Activated T-cell treated with anti-CD3 and anti-CD28 coated beads, Interleukin-2, amount 50 U/mL, for 24 hours (primary cell): ENCODE measurements at regions not wholly inside any gene's neighbourhood (a gene's known extent, or its start where the extent isn't known, plus 50 kb on each side); places are given as distances from the start of the nearest gene placed in this dataset.

Experiments
- DNase-seq: peaks from one replicate; pipeline ENCODE4 v3.0.0-alpha.2; 2020
- H3K27ac Mint-ChIP-seq: 2 replicates; pipeline ENCODE4 v1.8.0; 2020; ENCODE audit warnings: mild to moderate bottlenecking, mixed read lengths
- H3K27me3 Mint-ChIP-seq: 2 replicates; pipeline ENCODE4 v1.8.0; 2020; ENCODE audit warnings: mixed read lengths
- H3K36me3 Mint-ChIP-seq: 2 replicates; pipeline ENCODE4 v1.8.0; 2020; ENCODE audit warnings: low read depth, mixed read lengths
- H3K4me1 Mint-ChIP-seq: 2 replicates; pipeline ENCODE4 v1.8.0; 2020; ENCODE audit warnings: low read depth, mixed read lengths
- H3K4me3 Mint-ChIP-seq: 2 replicates; pipeline ENCODE4 v1.8.0; 2020; ENCODE audit warnings: mild to moderate bottlenecking, moderate library complexity, mixed read lengths
- H3K9me3 Mint-ChIP-seq: 2 replicates; pipeline ENCODE4 v1.8.0; 2020; ENCODE audit warnings: mixed read lengths

- Mint-ChIP-seq H3K27me3 (no peaks in the 10 kb centered on the region), H3K4me3 (no peak overlapping the region), H3K4me1 (no peaks in the 10 kb centered on the region), H3K27ac (no peak overlapping the region), H3K9me3 (peaks cover 5% of the 10 kb centered on the region), H3K36me3 (no peaks in the 10 kb centered on the region)
- no peak for DNase-seq
Measured at GRCh38 chr5:89246864-89247263, 363.9 kb upstream of the MEF2C start.

GRCh38 chr5:89246252-89246651 is 363.3 kb upstream of the MEF2C start:
- Mint-ChIP-seq H3K9me3 (peaks cover 5% of the 10 kb centered on the region), H3K27ac (no peak overlapping the region), H3K27me3 (no peaks in the 10 kb centered on the region), H3K36me3 (no peaks in the 10 kb centered on the region), H3K4me3 (no peak overlapping the region), H3K4me1 (no peaks in the 10 kb centered on the region)
- no peak for DNase-seq

- Mint-ChIP-seq H3K4me3 (no peak overlapping the region), H3K4me1 (no peaks in the 10 kb centered on the region), H3K27me3 (no peaks in the 10 kb centered on the region), H3K9me3 (peaks cover 5% of the 10 kb centered on the region), H3K36me3 (no peaks in the 10 kb centered on the region), H3K27ac (no peak overlapping the region)
- DNase-seq, result no peak
Measured at GRCh38 chr5:89243611-89244010, 360.6 kb upstream of the MEF2C start.

- DNase-seq, result no peak
- Mint-ChIP-seq H3K27me3 (no peaks in the 10 kb centered on the region), H3K4me3 (no peak overlapping the region), H3K4me1 (no peaks in the 10 kb centered on the region), H3K9me3 (no peaks in the 10 kb centered on the region), H3K36me3 (no peaks in the 10 kb centered on the region), H3K27ac (no peak overlapping the region)
Measured at GRCh38 chr5:89241186-89241585, 358.2 kb upstream of the MEF2C start.

GRCh38 chr5:89236900-89237299 is 353.9 kb upstream of the MEF2C start:
- Mint-ChIP-seq H3K27me3 (no peaks in the 10 kb centered on the region), H3K9me3 (no peaks in the 10 kb centered on the region), H3K4me1 (peaks cover 3% of the 10 kb centered on the region), H3K36me3 (no peaks in the 10 kb centered on the region), H3K27ac (no peak overlapping the region), H3K4me3 (no peak overlapping the region)
- DNase-seq, result no peak

GRCh38 chr5:89233462-89233861 is 350.5 kb upstream of the MEF2C start:
- Mint-ChIP-seq H3K4me3 (no peak overlapping the region), H3K36me3 (no peaks in the 10 kb centered on the region), H3K9me3 (no peaks in the 10 kb centered on the region), H3K27me3 (no peaks in the 10 kb centered on the region), H3K4me1 (peaks cover 3% of the 10 kb centered on the region), H3K27ac (no peak overlapping the region)
- DNase-seq, result no peak

- DNase-seq, result no peak
- Mint-ChIP-seq H3K9me3 (no peaks in the 10 kb centered on the region), H3K4me3 (no peak overlapping the region), H3K27ac (no peak overlapping the region), H3K36me3 (no peaks in the 10 kb centered on the region), H3K27me3 (no peaks in the 10 kb centered on the region), H3K4me1 (peaks cover 3% of the 10 kb centered on the region)
Measured at GRCh38 chr5:89232139-89232603, 349.2 kb upstream of the MEF2C start.

- H3K4me3 Mint-ChIP-seq, result no peak overlapping the region
- no peaks in the 10 kb centered on the region for H3K9me3 Mint-ChIP-seq
- no peaks in the 10 kb centered on the region for H3K27me3 Mint-ChIP-seq
- H3K4me1 Mint-ChIP-seq, result peaks cover 3% of the 10 kb centered on the region
- H3K27ac Mint-ChIP-seq, result no peak overlapping the region
- no peak for DNase-seq
- no peaks in the 10 kb centered on the region for H3K36me3 Mint-ChIP-seq
Measured at GRCh38 chr5:89230178-89230577, 347.2 kb upstream of the MEF2C start.

- Mint-ChIP-seq H3K4me3 (no peak overlapping the region), H3K4me1 (peaks cover 3% of the 10 kb centered on the region)
Measured at GRCh38 chr5:89229331-89230070, 346.5 kb upstream of the MEF2C start.

GRCh38 chr5:89228355-89228754 is 345.4 kb upstream of the MEF2C start:
- Mint-ChIP-seq H3K4me1 (peaks cover 3% of the 10 kb centered on the region), H3K4me3 (no peak overlapping the region), H3K36me3 (no peaks in the 10 kb centered on the region), H3K9me3 (no peaks in the 10 kb centered on the region), H3K27me3 (no peaks in the 10 kb centered on the region), H3K27ac (no peak overlapping the region)
- DNase-seq, result no peak

More at GRCh38 chr5:89229331-89230070, 346.5 kb upstream of the MEF2C start:
- Mint-ChIP-seq H3K27me3 (no peaks in the 10 kb centered on the region), H3K27ac (no peak overlapping the region), H3K9me3 (no peaks in the 10 kb centered on the region), H3K36me3 (no peaks in the 10 kb centered on the region)
- DNase-seq, result no peak

GRCh38 chr5:89218364-89218763 is 335.4 kb upstream of the MEF2C start:
- Mint-ChIP-seq H3K36me3 (no peaks in the 10 kb centered on the region), H3K27ac (no peak overlapping the region), H3K4me3 (no peak overlapping the region), H3K27me3 (no peaks in the 10 kb centered on the region), H3K9me3 (no peaks in the 10 kb centered on the region), H3K4me1 (no peaks in the 10 kb centered on the region)
- DNase-seq, result no peak

- Mint-ChIP-seq H3K4me1 (no peaks in the 10 kb centered on the region), H3K9me3 (peaks cover 1% of the 10 kb centered on the region), H3K36me3 (no peaks in the 10 kb centered on the region), H3K27me3 (no peaks in the 10 kb centered on the region), H3K27ac (no peak overlapping the region), H3K4me3 (no peak overlapping the region)
- no peak for DNase-seq
Measured at GRCh38 chr5:89216606-89217005, 333.6 kb upstream of the MEF2C start.

- Mint-ChIP-seq H3K9me3 (peaks cover 4% of the 10 kb centered on the region), H3K36me3 (no peaks in the 10 kb centered on the region), H3K4me3 (no peak overlapping the region), H3K27ac (no peak overlapping the region), H3K27me3 (no peaks in the 10 kb centered on the region), H3K4me1 (no peaks in the 10 kb centered on the region)
- no peak for DNase-seq
Measured at GRCh38 chr5:89213573-89213972, 330.6 kb upstream of the MEF2C start.

- Mint-ChIP-seq H3K27me3 (no peaks in the 10 kb centered on the region), H3K4me3 (no peak overlapping the region), H3K9me3 (peaks cover 4% of the 10 kb centered on the region), H3K27ac (no peak overlapping the region), H3K36me3 (no peaks in the 10 kb centered on the region), H3K4me1 (no peaks in the 10 kb centered on the region)
- no peak for DNase-seq
Measured at GRCh38 chr5:89211836-89212235, 328.9 kb upstream of the MEF2C start.

- Mint-ChIP-seq H3K27ac (no peak overlapping the region), H3K4me1 (no peaks in the 10 kb centered on the region), H3K4me3 (no peak overlapping the region), H3K9me3 (peaks cover 4% of the 10 kb centered on the region), H3K27me3 (no peaks in the 10 kb centered on the region), H3K36me3 (no peaks in the 10 kb centered on the region)
- no peak for DNase-seq
Measured at GRCh38 chr5:89208811-89209210, 325.8 kb upstream of the MEF2C start.

- no peaks in the 10 kb centered on the region for H3K27me3 Mint-ChIP-seq
- H3K9me3 Mint-ChIP-seq, result peaks cover 4% of the 10 kb centered on the region
- no peaks in the 10 kb centered on the region for H3K36me3 Mint-ChIP-seq
- DNase-seq, result no peak
- no peaks in the 10 kb centered on the region for H3K4me1 Mint-ChIP-seq
- no peak overlapping the region for H3K27ac Mint-ChIP-seq
- no peak overlapping the region for H3K4me3 Mint-ChIP-seq
Measured at GRCh38 chr5:89208392-89208791, 325.4 kb upstream of the MEF2C start.
